Stromal cell of bone marrow (primary cell): ENCODE measurements at regions not wholly inside any gene's neighbourhood (a gene's known extent, or its start where the extent isn't known, plus 50 kb on each side); places are given as distances from the start of the nearest gene placed in this dataset.

Experiments
- DNase-seq: peaks from one replicate; pipeline ENCODE4 v3.0.0-alpha.2; 2012; ENCODE audit warnings: low read depth

- DNase-seq, result no peak
Observed at GRCh38 chr15:69896606-69897005, 201.1 kb downstream of the TLE3 start.

GRCh38 chr15:69897061-69897460 lies 200.7 kb downstream of the TLE3 start:
- DNase-seq, result no peak

GRCh38 chr15:69897471-69898237 lies 200.1 kb downstream of the TLE3 start:
- no peak for DNase-seq

GRCh38 chr15:69898243-69898642 lies 199.5 kb downstream of the TLE3 start:
- DNase-seq, result no peak

GRCh38 chr15:69902414-69903062 lies 195.2 kb downstream of the TLE3 start:
- no peak for DNase-seq

GRCh38 chr15:69903470-69904469 lies 193.9 kb downstream of the TLE3 start:
- DNase-seq, result peak; percentile 35

- DNase-seq, result no peak
Observed at GRCh38 chr15:69906256-69907185, 191.2 kb downstream of the TLE3 start.

- DNase-seq, result no peak
Observed at GRCh38 chr15:69908060-69908459, 189.7 kb downstream of the TLE3 start.

- no peak for DNase-seq
Observed at GRCh38 chr15:69908590-69909420, 188.9 kb downstream of the TLE3 start.

GRCh38 chr15:69909719-69910444 lies 187.8 kb downstream of the TLE3 start:
- no peak for DNase-seq

GRCh38 chr15:69910514-69910913 lies 187.2 kb downstream of the TLE3 start:
- no peak for DNase-seq

- no peak for DNase-seq
Observed at GRCh38 chr15:69912116-69912515, 185.6 kb downstream of the TLE3 start.

GRCh38 chr15:69914040-69914439 lies 183.7 kb downstream of the TLE3 start:
- no peak for DNase-seq

GRCh38 chr15:69914960-69915359 lies 182.8 kb downstream of the TLE3 start:
- no peak for DNase-seq

GRCh38 chr15:69916169-69916785 lies 181.4 kb downstream of the TLE3 start:
- DNase-seq, result no peak

- DNase-seq, result no peak
Observed at GRCh38 chr15:69917056-69917455, 180.7 kb downstream of the TLE3 start.

- no peak for DNase-seq
Observed at GRCh38 chr15:69919816-69920215, 177.9 kb downstream of the TLE3 start.

GRCh38 chr15:69920221-69920620 lies 177.5 kb downstream of the TLE3 start:
- DNase-seq, result no peak
